ENCODE measurements at regions not wholly inside any gene's neighbourhood (a gene's known extent, or its start where the extent isn't known, plus 50 kb on each side); places are given as distances from the start of the nearest gene placed in this dataset.
"Not testable (repeated sequence)": the region's sequence is repeated elsewhere in the genome, so short reads cannot be mapped to it uniquely, and the experiment has no call there.

GRCh38 chr12:86407620-86408208 is 151.5 kb upstream of the MGAT4C start:
- no peak overlapping the region for H3K27ac ChIP-seq (ENCODE audit: low read depth, low read length)
- H3K9me2 ChIP-seq (replicated peaks; ENCODE audit: control insufficient read depth, low read length): no peaks in the 10 kb centered on the region
- H4K20me1 ChIP-seq (ENCODE audit: control insufficient read depth, insufficient read depth, low read depth, low read length): no peaks in the 10 kb centered on the region
- H3K9me3 ChIP-seq (ENCODE audit: control insufficient read depth, insufficient read depth, low read length): no peaks in the 10 kb centered on the region
- no peaks in the 10 kb centered on the region for H3K4me1 ChIP-seq (ENCODE audit: control insufficient read depth, low read length)
- H3K36me3 ChIP-seq (ENCODE audit: control insufficient read depth, low read length): no peaks in the 10 kb centered on the region
- no peak overlapping the region for H3K4me2 ChIP-seq (ENCODE audit: low read length)
- H3K27me3 ChIP-seq (ENCODE audit: control insufficient read depth, low read length): no peaks in the 10 kb centered on the region
- no peak for TF ChIP-seq EZH2phosphoT487 (IDR thresholded peaks at IDR 0.05; ENCODE audit: borderline replicate concordance, low read length)
- TF ChIP-seq CTCF (IDR thresholded peaks at IDR 0.05; ENCODE audit: low read depth, low read length, poor library complexity, severe bottlenecking): no peak
- no peaks in the 10 kb centered on the region for H3F3A ChIP-seq (ENCODE audit: control insufficient read depth, insufficient read depth)
- H3K79me2 ChIP-seq (ENCODE audit: control insufficient read depth, low read length): no peaks in the 10 kb centered on the region
- no peak overlapping the region for H3K4me3 ChIP-seq (ENCODE audit: low read length)

GRCh38 chr12:86389949-86390348 is 133.8 kb upstream of the MGAT4C start:
- Histone ChIP-seq H4K20me1 (ENCODE audit: control insufficient read depth, insufficient read depth, low read depth, low read length) (no peaks in the 10 kb centered on the region), H3K36me3 (ENCODE audit: control insufficient read depth, low read length) (no peaks in the 10 kb centered on the region), H3F3A (ENCODE audit: control insufficient read depth, insufficient read depth) (no peaks in the 10 kb centered on the region), H3K4me2 (ENCODE audit: low read length) (no peak overlapping the region), H3K9me2 (replicated peaks; ENCODE audit: control insufficient read depth, low read length) (no peaks in the 10 kb centered on the region), H3K9me3 (ENCODE audit: control insufficient read depth, insufficient read depth, low read length) (no peaks in the 10 kb centered on the region), H3K79me2 (ENCODE audit: control insufficient read depth, low read length) (no peaks in the 10 kb centered on the region), H3K27ac (ENCODE audit: low read depth, low read length) (no peak overlapping the region), H3K4me3 (ENCODE audit: low read length) (no peak overlapping the region), H3K27me3 (ENCODE audit: control insufficient read depth, low read length) (no peaks in the 10 kb centered on the region), H3K4me1 (ENCODE audit: control insufficient read depth, low read length) (no peaks in the 10 kb centered on the region)
- TF ChIP-seq EZH2phosphoT487 (IDR thresholded peaks at IDR 0.05; ENCODE audit: borderline replicate concordance, low read length) (no peak), CTCF (IDR thresholded peaks at IDR 0.05; ENCODE audit: low read depth, low read length, poor library complexity, severe bottlenecking) (no peak)

- Histone ChIP-seq H3K79me2 (ENCODE audit: control insufficient read depth, low read length) (no peaks in the 10 kb centered on the region), H3K4me2 (ENCODE audit: low read length) (no peak overlapping the region), H4K20me1 (ENCODE audit: control insufficient read depth, insufficient read depth, low read depth, low read length) (no peaks in the 10 kb centered on the region), H3K9me2 (replicated peaks; ENCODE audit: control insufficient read depth, low read length) (no peaks in the 10 kb centered on the region), H3K9me3 (ENCODE audit: control insufficient read depth, insufficient read depth, low read length) (no peaks in the 10 kb centered on the region), H3K27me3 (ENCODE audit: control insufficient read depth, low read length) (no peaks in the 10 kb centered on the region), H3K4me3 (ENCODE audit: low read length) (no peak overlapping the region), H3K27ac (ENCODE audit: low read depth, low read length) (no peak overlapping the region), H3F3A (ENCODE audit: control insufficient read depth, insufficient read depth) (no peaks in the 10 kb centered on the region), H3K36me3 (ENCODE audit: control insufficient read depth, low read length) (no peaks in the 10 kb centered on the region), H3K4me1 (ENCODE audit: control insufficient read depth, low read length) (no peaks in the 10 kb centered on the region)
- no peak for TF ChIP-seq CTCF (IDR thresholded peaks at IDR 0.05; ENCODE audit: low read depth, low read length, poor library complexity, severe bottlenecking)
- no peak for TF ChIP-seq EZH2phosphoT487 (IDR thresholded peaks at IDR 0.05; ENCODE audit: borderline replicate concordance, low read length)
Observed at GRCh38 chr12:86387591-86388145, 131.5 kb upstream of the MGAT4C start.

GRCh38 chr12:86383759-86384158 is 127.6 kb upstream of the MGAT4C start:
- not testable (repeated sequence) for H3K9me3 ChIP-seq (ENCODE audit: control insufficient read depth, insufficient read depth, low read length); H3K9me2 ChIP-seq (replicated peaks; ENCODE audit: control insufficient read depth, low read length); H3F3A ChIP-seq (ENCODE audit: control insufficient read depth, insufficient read depth); H3K36me3 ChIP-seq (ENCODE audit: control insufficient read depth, low read length); H3K79me2 ChIP-seq (ENCODE audit: control insufficient read depth, low read length); H3K4me2 ChIP-seq (ENCODE audit: low read length); H3K4me3 ChIP-seq (ENCODE audit: low read length); H4K20me1 ChIP-seq (ENCODE audit: control insufficient read depth, insufficient read depth, low read depth, low read length); H3K27me3 ChIP-seq (ENCODE audit: control insufficient read depth, low read length); H3K27ac ChIP-seq (ENCODE audit: low read depth, low read length); H3K4me1 ChIP-seq (ENCODE audit: control insufficient read depth, low read length)

Data from DOHH2 (cell line).